Stimulated activated CD4-positive, alpha-beta T cell treated with anti-CD3 and anti-CD28 coated beads, Interleukin-15, amount 100 ng/mL, for 48 hours (primary cell): ENCODE measurements at regions not wholly inside any gene's neighbourhood (a gene's known extent, or its start where the extent isn't known, plus 50 kb on each side); places are given as distances from the start of the nearest gene placed in this dataset.
"Not testable (repeated sequence)": the region's sequence is repeated elsewhere in the genome, so short reads cannot be mapped to it uniquely, and the experiment has no call there.

ENCODE experiments used
- DNase-seq, 2 donors: peaks; one replicate each; pipeline ENCODE4 v3.0.0-alpha.2; 2020; ENCODE audit warnings: low read depth in 2 of 2

GRCh38 chr22:47535681-47536080 lies 773.2 kb downstream of the TBC1D22A start:
- no peak for DNase-seq

- DNase-seq: no peak
Measured at GRCh38 chr22:47534804-47535410, 772.5 kb downstream of the TBC1D22A start.

- no peak for DNase-seq
Measured at GRCh38 chr22:47533961-47534803, 771.7 kb downstream of the TBC1D22A start.

GRCh38 chr22:47517062-47517461 lies 754.6 kb downstream of the TBC1D22A start:
- no peak for DNase-seq

GRCh38 chr22:47515384-47516125 lies 753.1 kb downstream of the TBC1D22A start:
- DNase-seq: no peak

- no peak for DNase-seq
Measured at GRCh38 chr22:47512617-47513016, 750.2 kb downstream of the TBC1D22A start.

GRCh38 chr22:47504962-47505361 lies 742.5 kb downstream of the TBC1D22A start:
- no peak for DNase-seq

GRCh38 chr22:47498969-47499495 lies 736.6 kb downstream of the TBC1D22A start:
- no peak for DNase-seq

- no peak for DNase-seq
Measured at GRCh38 chr22:47497666-47498065, 735.2 kb downstream of the TBC1D22A start.

GRCh38 chr22:47495110-47495509 lies 732.7 kb downstream of the TBC1D22A start:
- DNase-seq: no peak

GRCh38 chr22:47488131-47488530 lies 725.7 kb downstream of the TBC1D22A start:
- DNase-seq: not testable (repeated sequence)

- DNase-seq: no peak
Measured at GRCh38 chr22:47486569-47487312, 724.3 kb downstream of the TBC1D22A start.

- no peak for DNase-seq
Measured at GRCh38 chr22:47484960-47485569, 722.6 kb downstream of the TBC1D22A start.

- no peak for DNase-seq
Measured at GRCh38 chr22:47476231-47476630, 713.8 kb downstream of the TBC1D22A start.

GRCh38 chr22:47474895-47475294 lies 712.4 kb downstream of the TBC1D22A start:
- DNase-seq: no peak

GRCh38 chr22:47474464-47474863 lies 712.0 kb downstream of the TBC1D22A start:
- DNase-seq: no peak

- no peak for DNase-seq
Measured at GRCh38 chr22:47472636-47473035, 710.2 kb downstream of the TBC1D22A start.

- no peak for DNase-seq
Measured at GRCh38 chr22:47471406-47471805, 709.0 kb downstream of the TBC1D22A start.

- DNase-seq: no peak
Measured at GRCh38 chr22:47465809-47466208, 703.4 kb downstream of the TBC1D22A start.

- DNase-seq: no peak
Measured at GRCh38 chr22:47465222-47465621, 702.8 kb downstream of the TBC1D22A start.

GRCh38 chr22:47463220-47463619 lies 700.8 kb downstream of the TBC1D22A start:
- no peak for DNase-seq
